Karpas-422 (cell line): ENCODE measurements at regions not wholly inside any gene's neighbourhood (a gene's known extent, or its start where the extent isn't known, plus 50 kb on each side); places are given as distances from the start of the nearest gene placed in this dataset.

ENCODE experiments used
- DNase-seq: peaks from one replicate; pipeline ENCODE4 v3.0.0-alpha.2; 2015
- H2AFZ ChIP-seq: fragments of 200-600 bp; sonication (generic); 2 replicates; pipeline ENCODE4 v1.6.1; 2014; ENCODE audit warnings: antibody characterized with exemption, low read length, mixed read lengths
- H3K27ac ChIP-seq: fragments of 200-600 bp; sonication (generic); 2 replicates; pipeline ENCODE4 v1.5.1; 2014; ENCODE audit warnings: mild to moderate bottlenecking, low read length, moderate library complexity
- H3K27me3 ChIP-seq: fragments of 200-600 bp; sonication (generic); 2 replicates; pipeline ENCODE4 v1.6.1; 2014; ENCODE audit warnings: low read length, mixed read lengths
- H3K36me3 ChIP-seq: fragments of 200-600 bp; sonication (generic); 2 replicates; pipeline ENCODE4 v1.6.1; 2014; ENCODE audit warnings: low read length, mixed read lengths; ENCODE audit not compliant: insufficient read depth
- H3K4me1 ChIP-seq: fragments of 200-600 bp; sonication (generic); 2 replicates; pipeline ENCODE4 v1.6.1; 2014; ENCODE audit warnings: mild to moderate bottlenecking, low read length, mixed read lengths
- H3K4me2 ChIP-seq: fragments of 200-600 bp; sonication (generic); 2 replicates; pipeline ENCODE4 v1.6.1; 2014; ENCODE audit warnings: low read length, low read depth, mild to moderate bottlenecking; ENCODE audit not compliant: poor library complexity, severe bottlenecking
- H3K4me3 ChIP-seq: fragments of 200-600 bp; sonication (generic); 2 replicates; pipeline ENCODE4 v1.5.1; 2014; ENCODE audit warnings: mild to moderate bottlenecking, antibody characterized with exemption, low read length, mixed read lengths
- H3K79me2 ChIP-seq: fragments of 200-600 bp; sonication (generic); 2 replicates; pipeline ENCODE4 v1.6.1; 2014; ENCODE audit warnings: mild to moderate bottlenecking, low read length, mixed read lengths
- H3K9ac ChIP-seq: fragments of 200-600 bp; sonication (generic); 2 replicates; pipeline ENCODE4 v1.6.0; 2014; ENCODE audit warnings: low read length
- H3K9me2 ChIP-seq: fragments of 200-600 bp; sonication (generic), shearing (Covaris generic); replicated peaks from 2 replicates; pipeline ENCODE4 v1.6.0; 2014; ENCODE audit warnings: mild to moderate bottlenecking, low read length, moderate library complexity; ENCODE audit not compliant: insufficient read depth
- H3K9me3 ChIP-seq: fragments of 300-700, 200-600 bp; sonication (generic); 2 replicates; pipeline ENCODE4 v1.6.1; 2014; ENCODE audit warnings: low read length, mixed read lengths
- H4K20me1 ChIP-seq: fragments of 200-600 bp; sonication (generic); 2 replicates; pipeline ENCODE4 v1.6.1; 2014; ENCODE audit warnings: mild to moderate bottlenecking, antibody characterized with exemption, low read length, low read depth; ENCODE audit not compliant: insufficient read depth

- no peaks in the 10 kb centered on the region for H3K9me2 ChIP-seq
- no peak overlapping the region for H3K9ac ChIP-seq
- no peak overlapping the region for H2AFZ ChIP-seq
- H4K20me1 ChIP-seq = no peaks in the 10 kb centered on the region
- no peak for DNase-seq
- no peak overlapping the region for H3K4me3 ChIP-seq
- H3K4me2 ChIP-seq = no peak overlapping the region
- no peaks in the 10 kb centered on the region for H3K36me3 ChIP-seq
- no peak overlapping the region for H3K27ac ChIP-seq
- no peaks in the 10 kb centered on the region for H3K79me2 ChIP-seq
- H3K9me3 ChIP-seq = no peaks in the 10 kb centered on the region
- no peaks in the 10 kb centered on the region for H3K27me3 ChIP-seq
- no peaks in the 10 kb centered on the region for H3K4me1 ChIP-seq
Measured at GRCh38 chr6:6376845-6377244, 56.4 kb upstream of the F13A1 start.

- Histone ChIP-seq H3K79me2 (no peaks in the 10 kb centered on the region), H3K27me3 (no peaks in the 10 kb centered on the region)
Measured at GRCh38 chr6:6377621-6378020, 57.2 kb upstream of the F13A1 start.

GRCh38 chr6:6379573-6379972 is 59.1 kb upstream of the F13A1 start:
- Histone ChIP-seq H4K20me1 (no peaks in the 10 kb centered on the region), H3K9me3 (no peaks in the 10 kb centered on the region), H3K36me3 (no peaks in the 10 kb centered on the region), H3K4me2 (no peak overlapping the region), H3K4me1 (no peaks in the 10 kb centered on the region), H3K79me2 (no peaks in the 10 kb centered on the region), H3K9ac (no peak overlapping the region), H3K4me3 (no peak overlapping the region), H3K27me3 (no peaks in the 10 kb centered on the region; the same call in 1 of the 2 replicates), H3K27ac (no peak overlapping the region), H2AFZ (no peak overlapping the region), H3K9me2 (no peaks in the 10 kb centered on the region)
- DNase-seq = no peak

More at GRCh38 chr6:6377621-6378020, 57.2 kb upstream of the F13A1 start:
- Histone ChIP-seq H3K9me2 (no peaks in the 10 kb centered on the region), H3K4me3 (no peak overlapping the region), H3K4me1 (no peaks in the 10 kb centered on the region), H3K27ac (no peak overlapping the region), H3K9ac (no peak overlapping the region), H2AFZ (no peak overlapping the region), H3K36me3 (no peaks in the 10 kb centered on the region), H4K20me1 (no peaks in the 10 kb centered on the region), H3K4me2 (no peak overlapping the region), H3K9me3 (no peaks in the 10 kb centered on the region)
- no peak for DNase-seq

- Histone ChIP-seq H3K4me2 (no peak overlapping the region), H3K4me3 (no peak overlapping the region)
Measured at GRCh38 chr6:6384520-6384919, 64.1 kb upstream of the F13A1 start.

GRCh38 chr6:6386010-6386409 is 65.5 kb upstream of the F13A1 start:
- H3K27ac ChIP-seq = no peak overlapping the region
- no peak overlapping the region for H3K4me2 ChIP-seq
- no peak for DNase-seq
- no peaks in the 10 kb centered on the region for H3K36me3 ChIP-seq
- H3K4me1 ChIP-seq = peaks cover 29% of the 10 kb centered on the region
- H3K4me3 ChIP-seq = no peak overlapping the region
- no peak overlapping the region for H3K9ac ChIP-seq
- no peaks in the 10 kb centered on the region for H4K20me1 ChIP-seq
- no peaks in the 10 kb centered on the region for H3K9me3 ChIP-seq
- H2AFZ ChIP-seq = no peak overlapping the region
- no peaks in the 10 kb centered on the region; the same call in 1 of the 2 replicates for H3K27me3 ChIP-seq
- no peaks in the 10 kb centered on the region for H3K79me2 ChIP-seq
- H3K9me2 ChIP-seq = no peaks in the 10 kb centered on the region

More at GRCh38 chr6:6384520-6384919, 64.1 kb upstream of the F13A1 start:
- H3K9me3 ChIP-seq = no peaks in the 10 kb centered on the region
- H3K9ac ChIP-seq = no peak overlapping the region
- H4K20me1 ChIP-seq = no peaks in the 10 kb centered on the region
- H3K27me3 ChIP-seq = no peaks in the 10 kb centered on the region; the same call in 1 of the 2 replicates
- no peak overlapping the region for H3K27ac ChIP-seq
- H3K36me3 ChIP-seq = no peaks in the 10 kb centered on the region
- H3K4me1 ChIP-seq = peaks cover 21% of the 10 kb centered on the region
- no peak for DNase-seq
- no peaks in the 10 kb centered on the region for H3K79me2 ChIP-seq
- H3K9me2 ChIP-seq = no peaks in the 10 kb centered on the region
- no peak overlapping the region for H2AFZ ChIP-seq

GRCh38 chr6:6390849-6391602 is 70.6 kb upstream of the F13A1 start:
- H3K27ac ChIP-seq = peak overlapping the region; percentile 72
- H3K4me2 ChIP-seq = peak overlapping the region; percentile 42
- peak; percentile 48 for DNase-seq

GRCh38 chr6:6392214-6393068 is 72.0 kb upstream of the F13A1 start:
- no peaks in the 10 kb centered on the region for H3K9me2 ChIP-seq
- no peaks in the 10 kb centered on the region for H3K79me2 ChIP-seq
- peak overlapping the region; percentile 57 for H3K4me2 ChIP-seq
- peak; percentile 60 for DNase-seq
- H3K36me3 ChIP-seq = no peaks in the 10 kb centered on the region
- no peaks in the 10 kb centered on the region for H4K20me1 ChIP-seq
- peak overlapping the region; percentile 6; the same call in 1 of the 2 replicates for H3K9ac ChIP-seq
- no peak overlapping the region for H3K4me3 ChIP-seq
- H2AFZ ChIP-seq = peak overlapping the region; percentile 40
- peaks cover 46% of the 10 kb centered on the region for H3K4me1 ChIP-seq
- no peaks in the 10 kb centered on the region for H3K9me3 ChIP-seq
- H3K27ac ChIP-seq = peak overlapping the region; percentile 55
- H3K27me3 ChIP-seq = no peaks in the 10 kb centered on the region

More at GRCh38 chr6:6390849-6391602, 70.6 kb upstream of the F13A1 start:
- Histone ChIP-seq H3K4me1 (peaks cover 58% of the 10 kb centered on the region), H4K20me1 (no peaks in the 10 kb centered on the region), H3K9me2 (no peaks in the 10 kb centered on the region), H3K9ac (peak overlapping the region; percentile 42), H3K36me3 (no peaks in the 10 kb centered on the region), H3K27me3 (no peaks in the 10 kb centered on the region), H3K79me2 (no peaks in the 10 kb centered on the region), H3K4me3 (peak overlapping the region; percentile 40), H2AFZ (peak overlapping the region; percentile 38; the same call in 1 of the 2 replicates), H3K9me3 (no peaks in the 10 kb centered on the region)

GRCh38 chr6:6393069-6393529 is 72.6 kb upstream of the F13A1 start:
- no peaks in the 10 kb centered on the region for H3K36me3 ChIP-seq
- peak overlapping the region; percentile 6; the same call in 1 of the 2 replicates for H3K9ac ChIP-seq

More at GRCh38 chr6:6393069-6393529, 72.6 kb upstream of the F13A1 start:
- H3K4me1 ChIP-seq = peaks cover 41% of the 10 kb centered on the region
- H3K4me2 ChIP-seq = peak overlapping the region; percentile 57
- H3K9me3 ChIP-seq = no peaks in the 10 kb centered on the region
- no peaks in the 10 kb centered on the region for H4K20me1 ChIP-seq
- H3K4me3 ChIP-seq = no peak overlapping the region
- peak overlapping the region; percentile 55; the same call in 1 of the 2 replicates for H3K27ac ChIP-seq
- H3K27me3 ChIP-seq = no peaks in the 10 kb centered on the region
- H3K9me2 ChIP-seq = no peaks in the 10 kb centered on the region
- H2AFZ ChIP-seq = peak overlapping the region; percentile 40
- no peaks in the 10 kb centered on the region for H3K79me2 ChIP-seq
- peak; percentile 46 for DNase-seq
